ENCODE measurements at regions not wholly inside any gene's neighbourhood (a gene's known extent, or its start where the extent isn't known, plus 50 kb on each side); places are given as distances from the start of the nearest gene placed in this dataset.

GRCh38 chrX:45696736-45697135, 496.1 kb upstream of the DIPK2B start:
- Mint-ChIP-seq H3K4me1 (peaks cover 1% of the 10 kb centered on the region), H3K36me3 (no peaks in the 10 kb centered on the region), H3K9me3 (peaks cover 1% of the 10 kb centered on the region), H3K4me3 (no peak overlapping the region), H3K27me3 (no peaks in the 10 kb centered on the region), H3K27ac (no peak overlapping the region)
- POLR2A ChIA-PET = no interaction called here
- DNase-seq (no peak), ATAC-seq (ENCODE audit: low read depth) (no peak)

- Mint-ChIP-seq H3K36me3 (no peaks in the 10 kb centered on the region), H3K27ac (no peak overlapping the region), H3K4me1 (no peaks in the 10 kb centered on the region), H3K4me3 (no peak overlapping the region), H3K27me3 (peaks cover 5% of the 10 kb centered on the region), H3K9me3 (peaks cover 2% of the 10 kb centered on the region)
- POLR2A ChIA-PET = no interaction called here
- ATAC-seq (ENCODE audit: low read depth) = no peak
- DNase-seq = no peak
Measured at GRCh38 chrX:45689971-45690370, 489.3 kb upstream of the DIPK2B start.

GRCh38 chrX:45683914-45684313, 483.2 kb upstream of the DIPK2B start:
- H3K4me1 Mint-ChIP-seq = no peaks in the 10 kb centered on the region

GRCh38 chrX:45681891-45682290, 481.2 kb upstream of the DIPK2B start:
- Mint-ChIP-seq H3K36me3 (no peaks in the 10 kb centered on the region), H3K4me3 (no peak overlapping the region), H3K4me1 (no peaks in the 10 kb centered on the region), H3K9me3 (no peaks in the 10 kb centered on the region), H3K27ac (no peak overlapping the region), H3K27me3 (peaks cover 3% of the 10 kb centered on the region)
- POLR2A ChIA-PET = no interaction called here
- no peak for DNase-seq
- ATAC-seq (ENCODE audit: low read depth) = no peak

More at GRCh38 chrX:45683914-45684313, 483.2 kb upstream of the DIPK2B start:
- no peak for ATAC-seq (ENCODE audit: low read depth)
- Mint-ChIP-seq H3K27ac (no peak overlapping the region), H3K27me3 (peaks cover 3% of the 10 kb centered on the region), H3K9me3 (peaks cover 2% of the 10 kb centered on the region), H3K4me3 (no peak overlapping the region), H3K36me3 (no peaks in the 10 kb centered on the region)
- DNase-seq = no peak
- POLR2A ChIA-PET = no interaction called here

- Mint-ChIP-seq H3K27me3 (peaks cover 2% of the 10 kb centered on the region), H3K9me3 (peaks cover under 1% of the 10 kb centered on the region), H3K4me3 (no peak overlapping the region), H3K4me1 (no peaks in the 10 kb centered on the region), H3K27ac (no peak overlapping the region), H3K36me3 (no peaks in the 10 kb centered on the region)
- POLR2A ChIA-PET = no interaction called here
- DNase-seq (no peak), ATAC-seq (ENCODE audit: low read depth) (no peak)
Measured at GRCh38 chrX:45669715-45670340, 469.2 kb upstream of the DIPK2B start.

- H3K4me1 Mint-ChIP-seq = no peaks in the 10 kb centered on the region
- no peak for ATAC-seq (ENCODE audit: low read depth)
- no peak for DNase-seq
- H3K4me3 Mint-ChIP-seq = no peak overlapping the region
- no peak overlapping the region for H3K27ac Mint-ChIP-seq
- no peaks in the 10 kb centered on the region for H3K36me3 Mint-ChIP-seq
- no peaks in the 10 kb centered on the region for H3K9me3 Mint-ChIP-seq
- POLR2A ChIA-PET = no interaction called here
- peaks cover 2% of the 10 kb centered on the region for H3K27me3 Mint-ChIP-seq
Measured at GRCh38 chrX:45668686-45669443, 468.2 kb upstream of the DIPK2B start.

GRCh38 chrX:45667666-45668065, 467.0 kb upstream of the DIPK2B start:
- no peaks in the 10 kb centered on the region for H3K4me1 Mint-ChIP-seq
- POLR2A ChIA-PET = interaction anchor here (0.6 kb wide), 1 partner anchor 361 kb away, joined by 4 read pairs; no protein-coding TSS in a partner anchor
- H3K36me3 Mint-ChIP-seq = no peaks in the 10 kb centered on the region
- no peak overlapping the region for H3K27ac Mint-ChIP-seq
- H3K9me3 Mint-ChIP-seq = no peaks in the 10 kb centered on the region
- no peak for DNase-seq
- H3K4me3 Mint-ChIP-seq = no peak overlapping the region
- no peak for ATAC-seq (ENCODE audit: low read depth)
- peaks cover 2% of the 10 kb centered on the region for H3K27me3 Mint-ChIP-seq

GRCh38 chrX:45664727-45665290, 464.1 kb upstream of the DIPK2B start:
- H3K4me1 Mint-ChIP-seq = no peaks in the 10 kb centered on the region
- no peak for DNase-seq
- H3K36me3 Mint-ChIP-seq = no peaks in the 10 kb centered on the region

GRCh38 chrX:45660477-45660876, 459.8 kb upstream of the DIPK2B start:
- DNase-seq (no peak), ATAC-seq (ENCODE audit: low read depth) (no peak)
- Mint-ChIP-seq H3K4me3 (no peak overlapping the region), H3K27me3 (no peaks in the 10 kb centered on the region), H3K27ac (no peak overlapping the region), H3K36me3 (no peaks in the 10 kb centered on the region), H3K4me1 (no peaks in the 10 kb centered on the region), H3K9me3 (peaks cover 2% of the 10 kb centered on the region)
- POLR2A ChIA-PET = no interaction called here

More at GRCh38 chrX:45664727-45665290, 464.1 kb upstream of the DIPK2B start:
- POLR2A ChIA-PET = no interaction called here
- H3K27me3 Mint-ChIP-seq = peaks cover 2% of the 10 kb centered on the region
- H3K27ac Mint-ChIP-seq = no peak overlapping the region
- H3K9me3 Mint-ChIP-seq = no peaks in the 10 kb centered on the region
- H3K4me3 Mint-ChIP-seq = no peak overlapping the region
- no peak for ATAC-seq (ENCODE audit: low read depth)

- Mint-ChIP-seq H3K4me1 (no peaks in the 10 kb centered on the region), H3K36me3 (peaks cover 2% of the 10 kb centered on the region), H3K9me3 (peaks cover 2% of the 10 kb centered on the region), H3K4me3 (no peak overlapping the region), H3K27me3 (peaks cover 9% of the 10 kb centered on the region), H3K27ac (no peak overlapping the region)
- ATAC-seq (ENCODE audit: low read depth) = no peak
- DNase-seq = no peak
- POLR2A ChIA-PET = no interaction called here
Measured at GRCh38 chrX:45633419-45633818, 432.7 kb upstream of the DIPK2B start.

GRCh38 chrX:45632506-45632905, 431.8 kb upstream of the DIPK2B start:
- H3K4me3 Mint-ChIP-seq = no peak overlapping the region
- peaks cover 7% of the 10 kb centered on the region for H3K27me3 Mint-ChIP-seq
- H3K36me3 Mint-ChIP-seq = peaks cover 2% of the 10 kb centered on the region
- no peaks in the 10 kb centered on the region for H3K4me1 Mint-ChIP-seq
- DNase-seq = no peak
- H3K9me3 Mint-ChIP-seq = peaks cover 2% of the 10 kb centered on the region
- H3K27ac Mint-ChIP-seq = no peak overlapping the region
- POLR2A ChIA-PET = no interaction called here
- ATAC-seq (ENCODE audit: low read depth) = no peak

- no peaks in the 10 kb centered on the region for H3K27me3 Mint-ChIP-seq
- no peak overlapping the region for H3K27ac Mint-ChIP-seq
- H3K4me3 Mint-ChIP-seq = no peak overlapping the region
- H3K36me3 Mint-ChIP-seq = peaks cover 2% of the 10 kb centered on the region
- DNase-seq (no peak), ATAC-seq (ENCODE audit: low read depth) (no peak)
- POLR2A ChIA-PET = no interaction called here
- H3K4me1 Mint-ChIP-seq = no peaks in the 10 kb centered on the region
- peaks cover 6% of the 10 kb centered on the region for H3K9me3 Mint-ChIP-seq
Measured at GRCh38 chrX:45630078-45630477, 429.4 kb upstream of the DIPK2B start.

GRCh38 chrX:45628041-45628440, 427.4 kb upstream of the DIPK2B start:
- DNase-seq (no peak), ATAC-seq (ENCODE audit: low read depth) (no peak)
- Mint-ChIP-seq H3K4me1 (no peaks in the 10 kb centered on the region), H3K9me3 (peaks cover 6% of the 10 kb centered on the region), H3K36me3 (peaks cover 2% of the 10 kb centered on the region), H3K27ac (no peak overlapping the region), H3K27me3 (no peaks in the 10 kb centered on the region), H3K4me3 (no peak overlapping the region)
- POLR2A ChIA-PET = interaction anchor here (0.6 kb wide), 1 partner anchor 25 kb away, joined by 7 read pairs; no protein-coding TSS in a partner anchor

GRCh38 chrX:45623266-45623665, 422.6 kb upstream of the DIPK2B start:
- no peak overlapping the region for H3K4me3 Mint-ChIP-seq
- H3K27me3 Mint-ChIP-seq = peaks cover 5% of the 10 kb centered on the region
- peaks cover 4% of the 10 kb centered on the region for H3K9me3 Mint-ChIP-seq
- POLR2A ChIA-PET = no interaction called here
- H3K27ac Mint-ChIP-seq = no peak overlapping the region
- no peaks in the 10 kb centered on the region for H3K36me3 Mint-ChIP-seq
- H3K4me1 Mint-ChIP-seq = no peaks in the 10 kb centered on the region
- ATAC-seq (ENCODE audit: low read depth) = no peak
- DNase-seq = no peak
